ENCODE measurements at regions not wholly inside any gene's neighbourhood (a gene's known extent, or its start where the extent isn't known, plus 50 kb on each side); places are given as distances from the start of the nearest gene placed in this dataset.
"Not testable (repeated sequence)": the region's sequence is repeated elsewhere in the genome, so short reads cannot be mapped to it uniquely, and the experiment has no call there.

DNA sequence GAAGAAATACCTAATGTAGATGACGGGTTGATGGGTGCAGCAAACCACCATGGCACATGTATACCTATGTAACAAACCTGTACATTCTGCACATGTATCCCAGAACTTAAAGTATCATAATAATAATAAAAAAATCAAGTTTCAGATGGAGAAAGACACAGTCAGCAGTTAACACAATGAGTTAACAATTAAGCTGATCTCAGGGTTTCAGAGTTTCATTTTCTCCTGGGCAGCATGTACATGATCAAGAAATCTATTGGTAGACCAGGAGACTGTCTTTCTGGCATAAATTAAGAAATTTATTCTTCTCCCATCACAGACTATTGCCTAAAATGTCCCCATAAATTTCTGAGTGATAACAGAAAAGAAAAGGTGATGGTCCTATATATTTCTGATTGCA, 155.3 kb downstream of the RAD51AP2 start:
- no peak for DNase-seq

DNA sequence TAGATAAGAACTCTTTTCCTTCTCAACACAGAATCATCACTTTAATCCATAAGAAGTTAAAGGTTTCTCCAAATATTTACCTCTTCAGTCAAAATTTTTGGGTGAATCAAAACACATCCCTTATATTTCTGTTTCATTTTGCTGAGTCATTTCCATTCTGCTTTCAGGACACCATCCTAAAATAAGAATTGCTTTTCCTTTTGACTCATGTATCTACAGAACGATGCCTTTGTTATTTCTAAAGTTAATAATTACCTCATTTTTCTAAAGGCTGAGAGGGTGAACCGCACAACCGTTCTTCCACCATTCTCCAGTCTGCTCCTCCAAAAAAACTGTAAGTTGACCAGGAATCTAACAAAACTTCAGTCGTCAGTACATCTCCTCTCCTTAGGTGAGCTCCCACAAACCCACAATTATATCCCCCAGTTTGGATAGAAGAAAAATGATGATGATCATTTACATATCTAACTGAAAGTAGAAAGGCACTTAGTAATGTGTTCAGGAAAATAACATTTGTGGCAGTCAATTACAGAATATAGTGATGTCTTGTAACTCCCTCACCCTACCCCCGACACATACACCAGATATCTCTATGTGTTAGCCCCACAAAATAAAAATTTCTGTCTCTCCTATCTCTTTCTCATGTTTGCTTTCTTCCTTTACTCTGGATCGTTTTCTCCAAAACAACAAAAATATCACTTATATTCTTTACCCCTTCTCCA, 162.5 kb downstream of the RAD51AP2 start:
- no peak for DNase-seq

DNA sequence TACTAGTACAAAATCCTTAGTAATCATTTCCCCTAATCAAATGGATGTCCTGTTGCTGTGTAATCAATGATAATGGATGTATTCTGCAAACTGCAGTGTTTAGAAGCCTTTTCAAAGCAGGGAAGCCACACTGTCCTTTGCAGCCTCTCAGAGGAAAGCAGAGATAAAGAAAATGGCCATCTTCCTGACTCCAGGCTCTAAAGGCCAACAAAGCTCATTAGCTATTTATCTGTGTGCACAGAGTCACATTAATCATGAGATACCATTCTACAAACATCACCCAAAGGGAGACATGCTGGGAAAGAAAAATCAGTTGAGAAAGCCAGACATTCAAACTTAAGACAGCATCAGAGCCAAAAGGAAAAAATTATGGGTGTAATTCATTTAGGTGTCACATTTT, 165.0 kb downstream of the RAD51AP2 start:
- no peak for DNase-seq

DNA sequence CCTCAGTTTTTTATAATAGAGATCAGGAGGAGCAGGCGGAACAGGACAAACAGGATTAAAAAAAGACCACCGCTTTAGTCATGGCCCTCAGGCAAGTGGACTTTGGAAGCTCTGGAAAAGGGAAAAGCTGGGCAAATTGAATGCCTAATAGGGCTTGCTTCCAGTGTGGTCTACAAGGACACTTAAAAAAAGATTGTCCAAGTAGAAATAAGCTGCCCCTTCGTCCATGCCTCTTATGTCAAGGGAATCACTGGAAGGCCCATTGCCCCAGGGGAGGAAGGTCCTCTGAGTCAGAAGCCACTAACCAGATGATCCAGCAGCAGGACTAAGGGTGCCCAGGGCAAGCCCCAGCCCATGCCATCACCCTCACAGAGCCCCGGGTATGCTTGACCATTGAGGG, 175.5 kb downstream of the RAD51AP2 start:
- not testable (repeated sequence) for DNase-seq

DNA sequence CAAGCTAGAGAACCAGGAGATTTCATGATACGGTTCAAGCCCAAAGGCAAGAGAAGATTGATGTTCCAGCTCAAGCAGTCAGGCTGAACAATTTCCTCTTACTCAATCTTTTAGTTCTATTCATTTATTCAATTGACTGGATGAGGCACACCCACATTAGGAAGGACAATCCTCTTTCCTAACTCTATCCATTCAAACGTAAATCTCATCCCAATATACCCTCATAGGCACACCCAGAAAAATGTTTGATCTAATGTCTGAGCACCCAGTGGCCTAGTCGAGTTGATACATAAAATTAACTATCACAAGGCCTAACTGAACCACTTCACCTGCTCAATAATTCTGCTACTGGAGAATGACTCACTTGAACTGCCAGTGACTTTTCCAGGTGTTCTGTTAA, 180.7 kb downstream of the RAD51AP2 start:
- DNase-seq, result no peak

DNA sequence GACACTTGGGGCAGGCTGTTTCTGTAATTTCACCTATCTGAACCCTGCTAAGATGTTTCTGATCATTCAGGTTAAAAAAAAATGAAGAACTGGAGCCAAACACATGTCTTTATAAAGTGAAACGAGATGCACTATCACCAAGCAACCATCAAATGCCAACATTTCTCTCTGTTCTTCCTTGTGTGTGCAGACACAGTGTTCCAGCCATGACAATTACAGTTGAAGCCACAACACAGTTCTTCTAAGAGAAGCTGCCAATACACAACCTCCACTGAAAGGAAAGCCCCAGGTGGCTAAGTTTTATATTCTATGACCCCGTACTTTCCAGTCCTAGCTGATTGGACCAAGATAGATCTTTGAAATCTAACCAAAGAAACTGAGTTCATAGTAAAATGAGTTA, 181.8 kb downstream of the RAD51AP2 start:
- DNase-seq, result no peak

DNA sequence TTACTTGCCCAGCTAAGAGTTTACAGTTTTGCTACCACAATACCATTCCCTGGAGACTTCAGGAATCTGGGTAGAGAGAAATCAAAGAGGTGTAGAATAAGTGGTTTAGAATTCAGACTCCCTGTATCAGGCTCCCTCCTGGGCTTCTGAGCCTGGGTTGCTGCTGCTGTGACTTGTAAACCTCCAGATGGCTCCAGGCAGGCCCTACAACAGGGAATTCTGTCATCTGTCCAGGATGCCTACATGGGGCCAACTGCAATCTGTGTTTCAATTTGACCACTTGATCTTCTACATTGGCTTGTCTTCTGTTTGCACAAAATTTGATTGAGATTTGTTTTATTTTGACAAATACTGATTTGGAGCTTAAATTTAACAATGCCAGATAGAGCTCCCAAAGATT, 183.9 kb downstream of the RAD51AP2 start:
- no peak for DNase-seq

DNA sequence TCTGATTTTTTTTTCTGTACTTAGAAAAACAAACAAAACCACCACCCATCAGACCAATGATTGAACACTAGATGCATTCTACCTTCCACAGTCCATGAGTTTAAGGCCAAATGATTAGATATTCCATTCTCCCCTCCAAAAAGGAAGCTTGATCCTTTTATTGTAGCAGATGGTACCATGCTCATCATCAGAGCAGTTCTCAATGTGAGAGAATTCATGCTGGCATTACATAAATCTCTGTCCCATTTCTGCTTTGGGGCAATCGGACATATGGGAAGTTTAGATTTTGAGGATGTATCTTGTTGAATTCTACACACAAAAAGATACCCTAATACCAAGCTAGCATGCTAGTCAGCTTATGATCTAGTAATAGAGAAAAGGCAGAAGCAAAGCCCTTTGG, 186.6 kb downstream of the RAD51AP2 start:
- no peak for DNase-seq

DNA sequence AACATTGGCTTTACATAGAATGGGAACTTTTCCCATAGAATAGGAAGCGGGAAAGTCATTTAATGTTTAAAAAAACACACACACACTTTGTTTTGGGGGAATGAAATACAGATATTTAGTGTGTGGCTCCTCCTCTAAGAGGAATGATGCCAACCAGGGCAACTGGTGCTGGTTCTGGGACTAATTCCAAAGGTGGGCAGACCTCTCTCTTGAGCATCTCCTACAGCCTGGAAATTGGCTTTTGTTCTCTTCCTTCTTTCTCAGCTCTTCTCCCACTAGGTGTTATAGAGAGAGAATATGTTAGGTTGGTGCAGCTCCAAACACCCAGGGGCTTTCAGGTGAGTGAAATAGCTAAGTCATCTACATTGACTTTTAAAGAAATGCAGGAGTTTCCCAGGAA, 190.1 kb downstream of the RAD51AP2 start:
- DNase-seq, result no peak

DNA sequence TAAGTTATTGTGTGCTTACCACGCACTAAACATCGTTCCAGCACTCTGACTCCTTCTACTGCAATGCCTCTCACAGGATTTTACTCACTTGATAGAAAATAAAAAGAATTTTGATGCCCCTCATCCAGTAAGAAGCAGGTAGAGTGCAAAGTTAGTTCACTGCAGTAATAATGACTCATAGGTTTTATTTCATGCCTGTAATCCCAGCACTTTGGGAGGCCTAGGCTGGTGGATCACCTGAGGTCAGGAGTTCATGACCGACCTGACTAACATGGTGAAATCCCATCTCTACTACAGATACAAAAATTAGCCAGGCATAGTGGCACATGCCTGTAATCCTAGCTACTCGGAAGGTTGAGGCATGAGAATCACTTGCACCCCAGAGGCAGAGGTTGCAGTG, 190.6 kb downstream of the RAD51AP2 start:
- DNase-seq, result no peak

DNA sequence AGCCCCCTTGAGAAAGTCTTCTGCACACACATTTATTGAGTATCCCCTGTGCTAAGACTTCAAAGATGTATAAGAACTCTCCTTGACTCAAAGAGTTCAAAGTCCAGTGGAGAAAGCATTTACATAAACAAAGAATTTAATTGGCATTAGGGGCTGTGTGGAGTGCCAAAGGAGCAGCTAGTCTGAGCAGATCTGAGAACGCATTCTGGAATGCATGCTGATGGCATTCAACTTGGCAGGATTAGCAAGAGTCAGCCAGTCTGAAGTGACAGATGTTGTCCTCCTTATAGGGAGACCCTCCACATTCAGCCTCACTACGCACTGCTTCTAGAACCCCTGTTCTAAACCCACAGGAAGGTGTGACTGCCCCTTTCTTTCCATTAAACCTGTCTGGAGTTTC, 191.5 kb downstream of the RAD51AP2 start:
- DNase-seq, result no peak

DNA sequence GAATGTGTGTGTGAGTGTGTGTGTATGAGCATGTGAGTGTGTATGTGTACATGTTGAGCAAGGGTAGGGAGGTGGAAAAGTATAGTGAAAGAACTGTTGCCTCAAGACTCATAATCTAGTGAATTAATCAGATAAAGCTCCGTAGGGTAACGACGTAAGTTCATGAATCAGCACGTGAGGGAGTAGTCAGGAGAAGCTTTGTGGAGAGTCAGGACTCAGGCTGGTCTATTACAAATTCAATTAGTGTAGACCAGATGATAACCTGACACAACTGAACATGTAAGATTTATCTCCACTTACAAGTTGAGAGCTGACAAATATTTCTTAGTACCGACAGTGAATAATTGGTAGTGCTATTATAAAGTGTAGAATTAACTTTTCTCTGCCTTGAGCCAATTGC, 194.5 kb downstream of the RAD51AP2 start:
- DNase-seq, result no peak

DNA sequence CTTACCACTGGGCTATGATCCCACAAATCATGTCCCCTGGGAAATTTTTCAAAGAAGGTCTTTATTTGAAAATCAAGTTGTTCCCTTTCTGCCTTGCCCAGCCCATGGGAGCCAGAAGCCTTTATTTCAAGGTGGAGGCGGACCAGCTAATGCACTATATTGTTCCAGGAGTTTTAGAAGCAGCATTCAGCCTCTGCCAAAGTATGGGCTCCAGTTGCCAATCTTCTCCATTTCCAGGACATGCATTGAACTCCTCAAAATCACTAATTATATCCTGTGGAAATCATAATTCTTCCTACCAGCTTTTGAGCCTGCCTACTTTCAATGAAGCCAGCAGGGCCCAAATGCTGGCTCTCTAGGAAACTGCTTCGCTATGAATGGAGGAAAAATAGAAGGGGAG, 195.8 kb downstream of the RAD51AP2 start:
- no peak for DNase-seq

DNA sequence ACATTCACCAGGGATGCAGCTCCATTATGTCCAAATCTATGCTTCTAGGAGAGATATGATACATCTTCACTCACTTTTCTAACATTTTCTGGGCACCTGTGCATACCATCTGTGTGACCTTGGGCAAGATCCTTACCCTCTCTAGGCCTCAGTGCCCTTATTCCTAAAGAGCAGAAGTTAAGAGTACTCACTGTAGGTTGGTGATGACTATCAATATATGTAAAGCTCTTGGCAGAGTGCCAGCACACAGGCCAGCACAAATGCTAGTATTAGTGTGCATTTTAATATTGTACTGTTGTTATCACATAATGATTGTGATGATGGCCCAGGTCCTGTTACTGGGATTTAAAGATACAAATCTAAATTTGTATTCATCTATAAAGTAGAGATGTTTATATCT, 199.2 kb downstream of the RAD51AP2 start:
- no peak for DNase-seq

DNA sequence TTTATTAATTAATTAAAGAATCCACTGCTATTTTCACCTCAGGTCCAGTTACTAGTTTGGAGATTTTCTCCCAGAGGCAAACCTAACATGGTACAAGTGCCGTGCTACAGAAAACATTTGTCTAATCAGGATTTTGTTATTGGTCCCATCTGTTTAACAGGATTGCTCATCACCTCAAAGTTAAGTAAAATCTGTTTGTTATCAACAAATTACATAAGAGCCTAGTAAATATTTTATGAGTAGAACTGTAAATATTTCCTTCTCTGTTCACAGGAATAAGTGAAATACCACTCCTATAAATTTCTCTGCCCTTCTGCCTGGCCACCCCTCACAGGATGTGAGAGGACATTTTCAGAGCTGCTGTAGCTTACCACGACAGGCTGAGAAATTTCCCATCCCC, 200.2 kb downstream of the RAD51AP2 start:
- no peak for DNase-seq

DNA sequence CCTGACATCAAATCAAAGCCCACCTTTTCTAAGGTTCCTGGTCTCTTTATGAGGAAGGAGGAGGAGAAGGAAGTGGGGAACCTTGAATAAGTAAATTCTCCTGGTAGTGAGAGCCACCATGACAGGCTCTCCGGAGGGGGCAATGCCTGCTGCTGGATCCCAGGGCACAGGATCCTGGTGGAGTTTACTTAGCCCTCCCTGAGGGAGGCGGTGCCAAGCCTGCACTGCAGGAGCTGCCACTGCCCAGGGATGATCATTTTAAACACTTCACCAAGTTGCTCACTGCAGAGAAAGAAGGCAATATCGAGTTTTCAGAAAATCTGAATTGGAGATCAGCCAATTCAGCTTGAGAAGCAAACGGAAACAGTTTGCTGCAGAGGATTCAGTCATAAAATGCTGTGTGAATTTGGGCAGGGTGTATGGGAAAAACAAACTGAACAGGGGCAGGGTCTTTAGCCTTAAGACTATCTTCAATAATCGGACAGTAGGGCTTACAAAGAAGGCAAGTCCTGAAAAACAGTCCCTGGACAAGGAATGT, 200.7 kb downstream of the RAD51AP2 start:
- no peak for DNase-seq

DNA sequence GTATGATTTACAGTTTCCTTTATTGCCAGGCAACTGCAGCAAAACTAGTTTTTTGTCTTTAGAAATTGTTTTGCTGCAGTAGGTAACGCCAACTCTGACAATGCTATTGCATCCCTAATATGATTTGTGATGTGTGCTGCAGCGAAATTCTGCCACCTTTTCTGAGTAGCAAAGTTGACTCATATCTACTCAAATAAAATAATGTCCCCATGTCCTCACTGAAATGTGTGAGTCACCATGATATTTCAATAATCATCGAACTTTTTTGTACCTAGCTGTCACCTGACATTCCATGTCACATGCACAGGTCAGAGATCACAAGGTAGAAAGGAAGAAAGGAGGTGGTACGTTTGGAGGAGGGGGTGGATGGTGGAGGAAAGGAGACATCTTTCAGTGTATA, 205.0 kb downstream of the RAD51AP2 start:
- DNase-seq, result no peak

DNA sequence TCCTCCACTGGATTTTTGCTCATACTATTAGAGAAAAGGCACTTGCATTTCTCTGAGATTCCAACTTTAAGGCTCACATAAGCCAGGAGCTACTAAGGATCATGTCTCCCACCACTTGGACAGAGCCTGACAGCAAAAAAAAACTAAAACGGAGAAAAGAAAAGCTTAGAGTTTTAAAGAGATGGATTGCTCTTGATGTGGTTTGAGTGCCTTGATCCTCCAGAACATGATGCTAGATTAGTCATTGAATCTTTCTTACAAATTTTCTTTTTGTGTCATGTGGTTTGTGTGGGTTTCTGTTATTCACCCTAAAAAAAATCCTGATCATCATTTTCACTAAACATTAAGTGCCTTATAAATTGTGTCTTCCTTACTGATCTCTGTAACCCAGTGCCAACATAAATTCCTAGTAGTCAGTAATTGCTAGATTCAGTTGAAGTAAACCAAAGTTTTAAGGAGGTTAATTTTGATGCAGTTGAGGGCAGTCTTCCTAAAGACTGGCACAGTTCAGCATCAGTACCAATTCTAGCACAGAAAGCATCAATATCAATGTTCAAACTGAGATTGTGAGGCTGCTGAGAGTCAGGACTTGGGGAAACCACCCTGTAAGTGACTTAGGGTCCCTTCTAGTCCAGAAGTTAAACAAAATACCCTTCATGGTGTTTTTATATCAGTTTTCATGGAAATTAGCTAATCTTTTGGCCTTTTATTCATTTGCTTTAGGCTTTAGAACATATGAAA, 206.3 kb downstream of the RAD51AP2 start:
- DNase-seq, result no peak

DNA sequence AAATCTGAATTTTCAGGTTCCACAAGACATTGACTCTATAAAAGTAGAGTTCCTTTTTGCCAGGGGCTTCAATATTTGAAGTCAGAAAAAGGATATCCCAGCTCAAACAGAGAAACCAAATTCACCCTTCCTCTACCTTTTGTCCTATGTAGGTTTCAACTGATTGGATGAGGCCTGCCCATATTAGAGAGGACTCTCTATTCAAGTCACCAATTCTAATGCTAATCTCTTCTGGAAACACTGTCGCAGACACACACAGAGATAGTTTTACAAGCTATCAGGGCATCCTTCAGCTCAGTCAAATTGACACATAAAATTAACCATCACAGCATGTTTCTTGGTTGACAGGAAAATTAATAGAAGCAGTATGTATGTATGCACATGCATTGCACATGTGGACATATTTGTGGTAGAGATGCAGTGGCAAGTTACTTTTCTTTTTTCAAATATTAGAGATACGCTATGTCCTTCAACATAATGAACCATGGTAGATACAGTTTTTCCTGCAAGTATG, 207.1 kb downstream of the RAD51AP2 start:
- DNase-seq, result no peak

DNA sequence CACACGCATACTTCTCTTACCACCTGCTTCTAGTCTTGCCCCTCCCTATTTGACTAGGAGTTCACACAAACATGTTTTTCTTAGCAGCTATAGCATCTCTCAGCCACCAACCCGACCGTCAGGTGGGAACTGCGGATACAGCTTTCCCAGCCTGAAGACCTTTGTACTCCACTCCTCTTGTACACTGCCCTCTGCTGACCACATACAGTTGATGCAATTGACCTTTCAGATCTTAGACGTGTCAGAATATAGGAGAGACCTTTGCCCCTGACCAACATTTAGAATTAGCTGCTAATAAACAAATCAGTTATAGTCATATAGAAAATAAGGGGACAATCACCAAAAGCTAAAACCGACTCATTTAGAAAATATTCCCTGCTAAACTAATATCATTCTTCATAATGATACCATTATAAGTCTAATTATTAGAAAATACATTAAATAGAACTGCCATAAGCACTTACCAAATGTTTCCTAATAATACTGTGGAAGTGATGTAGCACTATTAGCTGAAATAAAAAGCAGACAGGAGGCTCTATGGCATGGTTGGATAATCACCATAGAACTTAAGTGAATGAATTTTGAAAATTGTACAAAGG, 208.4 kb downstream of the RAD51AP2 start:
- DNase-seq, result peak; percentile 9

DNA sequence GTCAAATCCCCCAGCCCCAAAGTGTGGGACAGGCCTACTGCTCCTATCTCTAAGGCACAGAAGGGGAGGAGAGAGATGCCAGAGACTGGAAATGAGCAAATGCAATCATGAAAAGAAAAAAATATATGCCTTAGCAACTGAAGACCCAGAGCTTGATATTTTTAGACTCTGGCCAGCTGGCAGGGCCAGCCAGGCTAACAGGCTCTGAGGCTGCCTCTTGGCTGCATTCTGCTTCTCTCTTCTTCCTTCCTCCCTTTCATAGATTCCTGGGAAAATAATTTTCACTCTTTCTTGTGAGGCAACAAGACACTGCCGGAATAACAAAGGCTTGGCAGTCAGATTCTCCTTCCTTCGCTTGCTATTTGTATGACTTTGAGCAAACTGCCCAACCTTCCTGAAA, 209.1 kb downstream of the RAD51AP2 start:
- DNase-seq, result no peak

DNA sequence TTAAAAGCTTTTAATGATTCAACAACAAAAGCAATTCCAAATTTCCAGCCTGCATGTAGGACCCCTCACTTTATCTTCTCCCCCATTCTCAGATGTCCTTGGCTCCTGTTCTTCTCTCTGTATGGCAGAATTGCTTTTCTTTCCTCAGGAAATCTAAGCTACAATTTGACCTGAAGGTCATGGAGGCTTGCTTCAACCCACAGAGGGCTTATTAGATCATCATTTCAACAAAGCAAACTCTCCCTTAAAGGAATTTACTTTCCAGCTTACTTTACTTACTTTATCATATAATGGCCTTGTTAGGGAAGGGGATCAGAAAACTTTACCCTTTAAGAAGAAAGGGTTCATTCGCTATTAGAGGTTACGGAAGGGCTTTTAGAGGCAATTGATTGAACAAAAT, 211.5 kb downstream of the RAD51AP2 start:
- DNase-seq, result no peak

DNA sequence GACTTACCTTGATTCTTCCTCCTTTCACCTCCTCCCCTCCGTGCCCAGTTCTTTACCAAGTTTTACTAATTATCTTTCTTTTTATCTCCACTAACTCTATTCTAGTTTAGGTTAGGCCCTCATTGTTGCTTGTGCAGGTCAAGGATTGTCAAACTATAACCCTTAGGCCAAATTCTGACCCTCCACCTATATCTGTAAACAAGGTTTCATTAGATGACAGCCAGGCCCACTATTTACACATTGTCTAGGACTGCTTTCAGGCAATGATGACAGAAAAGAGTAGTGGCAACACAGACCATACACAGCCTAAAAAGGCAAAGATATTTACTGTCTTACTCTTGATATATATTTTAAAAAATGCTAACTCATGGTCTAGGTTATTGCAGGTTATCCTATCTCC, 212.0 kb downstream of the RAD51AP2 start:
- DNase-seq, result no peak

DNA sequence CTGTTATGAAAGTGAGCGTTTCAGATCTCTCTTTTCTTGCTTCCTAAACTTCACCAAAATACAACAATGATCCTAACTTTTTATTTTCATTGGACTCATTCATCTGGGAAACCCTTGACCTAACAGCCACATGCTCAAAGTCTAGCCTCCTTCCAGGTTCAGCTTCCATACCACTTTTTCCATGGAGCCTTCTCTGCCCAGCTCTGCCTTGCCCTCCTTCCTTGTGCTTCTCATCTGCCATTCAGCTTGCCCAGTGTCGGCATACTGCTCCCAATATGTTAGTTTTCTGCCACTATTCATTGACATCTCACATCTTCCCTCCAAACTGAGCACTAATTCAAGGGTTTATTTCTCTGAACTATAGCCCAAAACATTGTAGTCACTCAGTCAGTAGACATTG, 214.7 kb downstream of the RAD51AP2 start:
- no peak for DNase-seq
